COLO829 (cell line): ENCODE measurements at regions not wholly inside any gene's neighbourhood (a gene's known extent, or its start where the extent isn't known, plus 50 kb on each side); places are given as distances from the start of the nearest gene placed in this dataset.
"Not testable (repeated sequence)": the region's sequence is repeated elsewhere in the genome, so short reads cannot be mapped to it uniquely, and the experiment has no call there.

Experiments used
- DNase-seq: peaks from one replicate; pipeline ENCODE4 v3.0.0; 2012; ENCODE audit warnings: low spot score

DNA sequence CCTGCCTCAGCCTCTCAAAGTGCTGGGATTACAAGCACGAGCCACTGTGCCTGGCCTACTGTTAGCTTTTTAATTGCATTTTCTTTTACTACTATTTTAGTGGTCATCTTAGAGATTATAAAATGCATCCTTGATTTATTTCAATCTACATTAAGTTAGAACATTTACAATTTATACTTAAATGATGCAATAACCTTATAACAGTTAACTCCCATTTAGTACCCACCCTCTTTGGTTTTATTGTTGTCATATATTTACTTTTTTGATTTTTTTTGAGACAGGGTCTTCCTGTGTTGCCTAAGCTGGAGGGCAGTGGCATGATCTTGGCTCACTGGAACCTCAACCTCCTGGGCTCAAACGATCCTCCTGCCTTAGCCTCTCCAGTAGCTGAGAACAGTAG lies 77.3 kb downstream of the PPCDC start:
- no peak for DNase-seq

DNA sequence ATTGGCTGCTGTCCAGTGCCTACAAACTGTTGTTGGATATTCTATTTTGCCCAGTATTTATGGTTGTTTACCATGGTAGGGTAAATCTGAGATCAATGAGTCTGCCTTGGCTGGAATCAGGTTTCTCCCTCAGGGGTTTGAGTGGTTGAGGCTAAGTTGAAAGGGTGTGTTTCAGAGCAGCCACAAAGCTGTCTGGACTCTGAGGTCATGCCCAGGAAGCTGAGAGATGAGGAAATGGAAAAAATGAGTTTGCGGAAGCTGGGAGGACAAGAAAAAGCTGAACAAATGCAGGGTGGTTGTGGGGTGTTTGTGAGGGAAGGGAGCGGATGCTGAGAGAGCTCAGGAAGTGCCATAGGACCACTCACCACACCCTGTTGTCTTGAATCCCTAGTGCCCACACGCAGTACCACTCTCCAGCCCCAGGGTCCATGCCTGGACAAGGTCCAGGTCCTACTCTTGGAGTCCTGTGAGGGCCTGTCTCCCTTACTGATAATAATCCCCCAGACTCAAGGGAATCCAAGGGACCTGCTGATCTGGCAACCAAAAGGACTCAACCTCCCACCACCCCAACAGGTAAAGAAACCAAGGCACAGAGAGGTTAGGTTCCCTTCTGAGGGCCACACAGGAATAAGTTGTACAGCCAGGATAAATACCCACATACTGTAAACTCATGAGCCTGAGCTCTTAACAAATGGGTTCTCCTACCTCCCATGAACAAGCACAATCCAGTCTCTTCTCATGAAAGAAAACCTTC lies 81.6 kb downstream of the PPCDC start:
- DNase-seq, result peak; percentile 69

DNA sequence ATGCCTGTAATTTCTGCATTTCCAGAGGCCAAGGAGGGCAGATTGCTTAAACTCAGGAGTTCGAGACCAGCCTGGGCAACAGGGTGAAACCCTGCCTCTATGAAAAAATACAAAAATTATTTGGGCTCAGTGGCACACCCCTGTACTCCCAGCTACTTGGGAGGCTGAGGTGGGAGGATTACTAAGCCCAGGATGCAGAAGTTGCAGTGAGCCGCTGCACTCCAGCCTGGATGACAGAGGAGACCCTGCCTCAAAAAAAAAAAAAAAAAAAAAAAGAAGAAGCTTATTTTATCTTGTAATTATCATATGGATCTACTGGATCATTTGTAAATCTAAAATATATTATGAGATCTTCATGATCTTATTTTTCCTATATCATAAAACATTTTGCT lies 84.1 kb downstream of the PPCDC start:
- no peak for DNase-seq

DNA sequence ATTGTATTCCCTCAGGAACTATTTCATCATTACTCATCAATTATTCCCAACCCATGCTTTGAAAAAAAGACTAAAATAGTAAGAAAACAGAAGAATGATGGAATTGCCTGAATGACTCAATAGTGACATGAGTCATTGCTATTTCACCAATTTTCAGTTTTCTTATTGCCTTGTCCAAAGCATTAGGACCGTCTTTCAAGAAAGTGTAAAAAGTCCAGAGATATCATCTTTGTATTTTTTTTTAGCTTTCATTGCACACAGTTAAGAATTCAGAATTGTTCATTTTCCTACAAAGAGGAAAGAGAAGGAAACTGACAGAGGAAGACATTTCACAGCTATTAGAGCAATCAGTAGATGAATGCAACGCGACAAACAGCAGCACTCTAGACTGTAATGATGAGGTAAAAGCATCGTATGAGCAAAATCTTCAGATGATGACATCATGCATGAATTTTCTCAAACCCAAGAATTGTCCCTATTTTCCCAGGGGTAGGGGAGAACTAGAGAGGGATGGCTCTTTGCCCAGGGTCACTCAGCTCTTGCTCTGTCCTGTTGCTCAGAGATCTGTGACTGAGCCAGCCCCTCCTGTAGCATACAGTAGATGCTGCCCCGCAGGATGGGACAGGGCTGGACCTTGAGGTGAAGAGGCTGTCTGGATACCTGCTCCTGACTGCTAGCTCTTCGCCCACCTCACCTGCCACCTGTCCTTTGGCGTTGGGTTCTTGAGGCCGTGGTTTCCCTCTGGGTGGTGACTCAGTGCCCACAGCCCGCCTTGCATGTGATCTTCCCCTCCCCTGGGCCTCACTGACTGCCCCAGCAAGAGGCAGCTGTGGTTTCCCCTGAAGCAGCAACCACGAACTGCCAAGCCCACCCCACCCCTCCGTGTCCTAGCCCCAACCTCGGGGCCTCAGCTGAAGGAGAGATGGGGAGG lies 84.8 kb downstream of the PPCDC start:
- DNase-seq, result peak; percentile 57

DNA sequence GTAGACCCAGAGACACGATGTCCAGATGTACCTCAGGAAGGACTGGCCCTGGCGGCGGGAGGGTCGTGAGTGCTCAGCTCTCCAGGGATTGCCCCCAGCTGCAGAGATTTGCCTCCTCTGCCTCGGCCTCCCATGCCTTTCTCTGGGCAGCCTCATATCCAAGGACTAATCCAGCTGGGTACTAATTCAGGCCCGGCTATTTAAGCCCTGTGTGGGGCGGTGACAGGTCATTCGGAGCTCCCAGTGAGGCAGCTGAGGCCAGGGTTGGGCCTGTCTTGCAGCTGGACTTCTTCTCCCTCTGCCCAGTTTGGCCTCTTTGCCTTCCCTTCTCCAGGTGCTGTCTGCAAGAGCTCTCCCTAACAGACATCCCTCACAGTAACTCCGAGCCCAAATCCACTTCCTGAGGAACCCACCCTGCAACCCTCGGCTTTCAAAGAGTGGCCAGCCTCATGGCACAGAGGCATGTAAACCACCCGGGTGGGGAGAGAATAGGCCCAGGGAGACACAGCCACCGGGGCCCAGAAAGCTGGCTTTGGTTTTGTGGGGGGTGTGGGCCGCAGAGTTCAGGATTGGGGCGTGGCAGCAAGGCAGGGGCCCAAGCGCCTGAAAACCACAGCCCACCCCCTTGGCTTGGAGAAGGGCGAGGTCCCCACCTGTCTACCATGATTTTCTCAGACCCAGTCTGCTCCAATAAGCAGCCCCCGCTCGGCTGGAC lies 85.8 kb downstream of the PPCDC start:
- DNase-seq, result no peak

DNA sequence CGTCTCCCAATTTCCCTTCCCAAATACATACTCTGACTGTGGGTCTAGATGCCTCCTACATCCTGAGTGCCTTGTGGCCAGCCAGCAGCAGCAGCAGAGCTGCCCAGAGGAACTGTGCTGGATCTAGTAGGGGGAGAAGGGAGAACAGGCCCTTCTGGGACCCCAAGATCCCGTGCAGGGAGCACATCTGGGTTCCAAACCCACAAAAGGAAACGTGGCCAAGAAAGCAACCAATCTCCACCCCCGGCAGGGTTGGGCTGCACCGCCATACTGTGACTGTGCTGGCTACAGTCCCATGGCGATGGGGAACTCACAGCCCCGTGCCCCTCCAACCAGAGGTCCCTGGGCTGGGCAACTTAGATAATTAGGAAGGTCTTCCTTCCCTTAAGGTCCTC lies 86.3 kb downstream of the PPCDC start:
- DNase-seq, result no peak

DNA sequence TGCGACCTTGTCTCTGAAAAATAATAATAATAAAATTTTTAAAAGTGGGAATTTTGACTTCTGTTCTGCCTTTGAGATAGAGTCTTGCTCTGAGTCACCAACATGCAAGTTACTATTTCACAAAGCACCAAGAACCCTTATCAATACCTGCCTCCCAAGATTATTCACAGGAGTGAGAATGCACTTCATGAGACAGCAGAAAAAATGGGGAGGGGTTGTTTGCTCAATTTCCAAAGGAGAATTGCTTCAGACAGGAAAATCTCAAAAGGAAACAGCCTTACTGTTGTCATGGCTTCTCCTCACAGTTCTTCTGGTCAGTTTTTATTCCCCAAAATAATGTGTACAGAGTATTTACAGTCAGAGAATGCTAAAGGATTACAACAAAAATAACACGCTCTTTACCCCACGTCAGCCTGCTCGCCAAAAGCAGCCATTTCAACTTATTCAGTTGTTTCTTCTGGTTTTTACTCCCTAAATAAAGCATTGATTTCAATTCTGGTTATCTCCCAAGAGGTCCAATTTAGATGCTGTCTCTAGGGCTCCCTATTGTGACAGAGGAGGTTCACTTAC lies 89.0 kb downstream of the PPCDC start:
- no peak for DNase-seq

DNA sequence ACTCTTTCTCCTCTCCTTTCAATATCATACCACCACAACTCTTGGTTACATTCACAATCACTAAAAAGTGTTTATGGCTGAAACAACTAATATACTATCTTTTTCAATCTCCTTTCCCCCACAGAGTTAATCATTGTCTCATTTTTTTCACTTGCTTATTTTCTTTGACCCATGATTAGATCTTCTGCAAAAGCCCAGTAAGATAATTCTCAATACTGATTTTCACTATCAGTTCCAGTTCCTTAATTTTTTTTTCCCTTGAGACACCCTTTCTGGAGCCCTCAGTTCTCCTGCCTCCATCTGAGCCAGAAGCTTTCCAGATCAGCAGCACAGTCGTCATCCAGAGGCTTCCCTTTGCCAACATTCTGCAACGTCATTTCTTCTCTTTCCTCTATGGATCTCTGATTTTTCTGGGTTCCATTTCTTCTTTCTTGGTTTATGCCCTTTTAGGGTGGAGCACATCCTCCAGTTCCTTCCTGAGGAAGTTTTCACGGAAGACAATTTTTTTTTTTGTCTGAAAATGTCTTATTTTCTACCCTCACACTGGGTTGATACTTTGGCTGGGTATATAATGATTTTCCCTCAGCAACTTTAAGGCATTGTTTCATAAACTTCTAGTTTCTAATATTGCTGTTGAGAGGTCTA lies 88.7 kb upstream of the C15orf39 start:
- no peak for DNase-seq

DNA sequence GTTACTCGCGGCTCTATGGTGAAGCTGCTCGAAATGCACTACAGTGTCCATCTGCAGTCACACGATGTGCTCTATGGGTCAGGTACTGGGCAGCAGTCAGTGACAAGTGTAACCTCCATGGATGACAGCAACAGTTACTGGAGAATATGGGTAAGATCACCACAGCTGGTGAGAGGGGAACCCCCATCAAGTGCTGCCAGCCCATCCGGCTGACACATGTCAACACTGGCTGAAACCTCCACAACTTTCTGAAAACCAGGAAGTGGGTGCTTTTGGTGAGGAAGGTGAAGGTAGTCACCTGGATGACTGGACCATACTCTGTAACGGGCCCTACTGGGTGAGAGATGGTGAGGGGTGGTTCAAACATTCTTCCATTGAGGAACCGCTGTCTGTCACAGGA lies 87.4 kb upstream of the C15orf39 start:
- DNase-seq, result no peak

DNA sequence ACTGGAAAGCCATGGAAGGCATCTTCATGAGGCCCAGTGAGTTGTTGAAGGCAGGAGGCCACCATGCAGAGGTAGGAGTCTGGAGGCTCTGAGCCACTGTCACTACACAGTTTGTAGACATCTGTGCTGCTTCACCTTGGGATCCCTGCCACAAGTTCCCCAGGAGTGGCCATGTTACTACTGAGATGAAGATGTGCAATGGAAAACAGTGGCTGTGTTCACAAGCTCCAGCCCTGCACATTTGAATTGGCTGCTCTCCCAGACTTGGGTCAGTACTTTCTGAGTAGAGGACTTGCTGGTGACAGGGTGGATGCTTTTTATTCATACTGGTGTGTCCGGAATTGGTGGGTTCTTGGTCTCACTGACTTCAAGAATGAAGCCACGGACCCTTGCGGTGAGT lies 86.9 kb upstream of the C15orf39 start:
- no peak for DNase-seq

DNA sequence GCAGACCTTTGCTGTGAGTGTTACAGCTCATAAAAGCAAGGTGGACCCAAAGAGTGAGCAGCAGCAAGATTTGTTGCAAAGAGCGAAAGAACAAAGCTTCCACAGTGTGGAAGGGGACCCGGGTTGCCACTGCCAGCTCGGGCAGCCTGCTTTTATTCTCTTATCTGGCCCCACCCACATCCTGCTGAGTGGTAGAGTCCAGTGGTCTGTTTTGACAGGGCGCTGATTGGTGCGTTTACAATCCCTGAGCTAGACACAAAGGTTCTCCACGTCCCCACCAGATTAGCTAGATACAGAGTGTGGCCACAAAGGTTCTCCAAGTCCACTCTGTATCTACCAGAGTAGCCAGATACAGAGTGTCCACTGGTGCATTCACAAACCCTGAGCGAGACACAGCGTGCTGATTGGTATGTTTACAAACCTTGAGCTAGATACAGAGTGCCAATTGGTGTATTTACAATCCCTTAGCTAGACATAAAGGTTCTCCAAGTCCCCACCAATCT lies 86.2 kb upstream of the C15orf39 start:
- DNase-seq, result not testable (repeated sequence)

DNA sequence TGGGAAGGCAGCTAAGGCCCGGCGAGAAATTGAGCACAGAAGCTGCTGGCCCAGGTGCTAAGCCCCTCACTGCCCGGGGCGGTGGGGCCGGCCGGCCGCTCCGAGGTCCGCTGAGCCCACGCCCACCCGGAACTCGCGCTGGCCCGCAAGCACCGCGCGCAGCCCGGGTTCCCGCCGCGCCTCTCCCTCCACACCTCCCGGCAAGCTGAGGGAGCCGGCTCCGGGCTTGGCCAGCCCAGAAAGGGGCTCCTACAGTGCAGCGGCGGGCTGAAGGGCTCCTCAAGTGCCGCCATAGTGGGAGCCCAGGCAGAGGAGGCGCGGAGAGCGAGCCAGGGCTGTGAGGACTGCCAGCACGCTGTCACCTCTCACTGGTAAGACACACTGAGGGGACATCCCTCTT lies 85.5 kb upstream of the C15orf39 start:
- DNase-seq, result not testable (repeated sequence)

DNA sequence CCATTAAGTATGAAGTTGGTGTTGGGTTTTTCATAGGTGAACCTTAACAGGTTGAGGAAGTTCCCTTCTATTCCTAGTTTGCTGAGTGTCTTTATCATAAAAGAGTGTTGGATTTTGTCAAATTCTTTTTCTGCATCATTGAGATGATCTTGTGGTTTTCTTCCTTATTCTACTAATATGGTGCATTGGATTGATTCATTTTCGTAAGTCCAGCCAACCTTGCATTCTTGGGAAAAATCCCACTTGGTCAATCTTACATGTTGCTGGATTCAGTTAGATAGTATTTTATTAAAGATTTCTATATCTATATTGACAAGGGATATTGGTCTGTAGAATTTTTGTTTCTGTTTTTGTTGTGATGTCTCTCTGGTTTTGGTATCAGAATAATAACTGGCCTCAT lies 83.7 kb upstream of the C15orf39 start:
- DNase-seq, result no peak

DNA sequence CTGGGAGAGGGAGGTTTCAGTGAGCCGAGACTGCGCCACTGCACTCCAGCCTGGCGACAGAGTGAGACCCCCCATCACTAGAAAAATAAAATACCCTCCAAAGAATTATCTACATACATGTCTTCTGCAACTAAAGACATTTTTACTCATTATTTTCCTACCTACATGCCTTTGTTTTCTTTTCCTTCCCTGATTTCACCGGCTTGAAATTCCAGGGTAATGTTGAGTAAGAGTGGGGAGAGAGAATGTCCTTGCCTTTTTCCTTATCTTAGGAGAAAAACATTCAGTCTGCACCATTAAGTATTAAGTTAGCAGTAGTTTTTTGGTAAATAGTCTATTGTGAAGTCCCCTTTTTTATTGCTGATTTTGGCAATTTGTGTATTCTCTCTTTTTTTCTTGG lies 82.4 kb upstream of the C15orf39 start:
- DNase-seq, result not testable (repeated sequence)

DNA sequence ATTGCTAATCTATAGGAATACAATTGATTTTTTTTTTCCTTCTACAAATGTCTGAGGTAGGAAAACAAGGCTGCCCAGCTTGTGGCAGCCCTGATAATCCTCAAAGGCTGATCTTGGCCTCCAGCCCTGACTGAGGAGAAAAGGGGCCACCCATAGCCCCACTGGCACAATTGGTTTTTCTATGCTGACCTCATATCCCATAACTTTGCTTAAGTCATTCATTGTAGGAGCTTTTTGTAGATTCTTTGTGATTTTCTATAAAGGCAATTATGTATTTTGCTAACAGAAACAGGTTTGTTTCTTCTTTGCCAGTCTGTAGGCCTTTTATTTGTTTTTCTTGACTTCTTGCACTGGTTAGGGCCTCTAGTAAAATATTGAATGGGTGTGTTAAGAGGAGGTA lies 80.2 kb upstream of the C15orf39 start:
- DNase-seq, result no peak

DNA sequence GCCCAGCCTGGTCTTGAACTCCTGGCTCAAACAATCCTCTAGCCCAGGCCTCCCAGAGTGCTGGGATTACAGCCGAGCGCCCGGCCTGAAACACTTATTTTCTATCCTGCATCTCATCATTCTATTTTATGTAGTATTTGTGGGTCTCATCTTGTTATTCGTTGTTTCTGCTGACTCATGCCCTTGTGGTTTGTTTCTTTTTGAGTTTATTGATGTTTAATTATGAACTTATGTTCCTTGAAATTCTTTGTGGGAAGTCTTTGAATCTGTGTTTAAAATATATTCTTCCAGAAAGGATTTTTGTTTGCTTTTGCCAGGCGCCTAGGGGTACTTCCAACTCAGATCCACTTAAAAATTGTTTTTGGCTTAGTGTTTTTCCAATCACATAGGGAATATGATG lies 78.3 kb upstream of the C15orf39 start:
- peak; percentile 29 for DNase-seq

DNA sequence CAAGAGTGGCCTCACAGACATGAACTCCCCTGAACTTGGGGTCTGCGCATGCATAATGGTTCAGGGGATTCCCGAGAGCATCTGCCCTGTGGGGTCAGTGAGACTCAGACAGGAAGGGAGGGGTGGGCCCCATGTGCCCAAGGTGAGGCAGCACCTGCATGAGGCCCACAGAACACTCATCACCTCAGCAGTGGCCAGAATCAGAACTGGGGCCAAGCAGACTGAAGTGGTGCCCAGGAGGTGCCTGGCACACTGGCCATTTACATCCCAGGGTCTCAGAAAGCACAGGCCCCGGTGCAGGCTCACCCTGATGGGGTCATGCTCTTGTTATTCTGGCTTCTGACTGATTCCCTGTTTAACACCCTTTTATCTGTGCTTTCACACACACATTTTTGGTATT lies 77.4 kb upstream of the C15orf39 start:
- not testable (repeated sequence) for DNase-seq

DNA sequence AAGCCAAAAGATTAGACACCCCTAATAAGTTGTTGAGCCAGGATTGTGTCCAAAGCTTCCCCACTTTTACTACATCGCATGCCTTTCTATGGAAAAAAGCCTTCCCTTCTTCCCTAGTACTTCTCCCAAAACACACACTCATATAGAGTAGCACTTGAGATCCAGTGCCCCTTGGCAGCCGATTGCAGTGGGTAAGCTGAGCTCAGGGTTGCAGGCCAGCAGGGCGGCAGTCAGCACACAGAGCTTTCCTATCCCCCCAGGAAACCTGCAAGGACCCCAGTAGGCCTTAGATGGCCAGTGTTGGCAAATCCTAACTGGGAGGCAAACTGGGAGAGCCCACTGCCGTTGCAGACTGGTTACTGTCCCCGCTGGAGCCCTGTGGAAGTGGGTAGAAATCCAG lies 75.7 kb upstream of the C15orf39 start:
- no peak for DNase-seq

DNA sequence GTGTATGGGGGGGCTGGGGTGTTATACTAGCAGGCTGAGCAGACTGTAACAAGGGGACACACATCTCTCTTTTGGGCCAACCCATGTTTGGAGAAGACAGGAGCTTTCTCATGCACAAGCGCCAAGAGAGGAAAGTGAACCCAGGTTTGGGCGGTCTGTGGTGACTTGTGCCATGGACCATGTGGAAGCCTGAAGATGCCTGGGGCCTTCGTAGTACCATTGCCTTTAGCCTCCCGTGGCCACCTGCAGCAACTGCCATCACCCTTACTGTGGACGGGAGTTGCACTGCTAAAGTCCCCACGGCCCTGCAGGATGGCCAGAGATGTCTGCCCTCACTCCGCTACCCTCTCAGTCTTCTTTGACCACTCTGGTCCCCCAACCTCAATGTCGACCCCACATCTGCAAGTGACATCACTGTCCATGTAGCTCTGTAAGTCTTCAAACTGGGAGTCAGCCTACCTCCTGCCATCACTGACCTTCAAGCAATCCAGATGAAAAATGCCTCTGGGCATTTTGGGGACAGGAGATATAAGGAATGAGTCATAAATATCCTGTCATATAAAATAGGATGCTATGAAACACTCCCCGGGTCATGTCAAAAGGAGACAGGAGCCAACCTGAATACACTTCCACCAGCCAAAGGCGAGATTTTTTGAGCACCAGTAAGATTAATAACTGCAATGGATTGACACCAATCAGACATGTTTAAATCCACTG lies 74.7 kb upstream of the C15orf39 start:
- no peak for DNase-seq

DNA sequence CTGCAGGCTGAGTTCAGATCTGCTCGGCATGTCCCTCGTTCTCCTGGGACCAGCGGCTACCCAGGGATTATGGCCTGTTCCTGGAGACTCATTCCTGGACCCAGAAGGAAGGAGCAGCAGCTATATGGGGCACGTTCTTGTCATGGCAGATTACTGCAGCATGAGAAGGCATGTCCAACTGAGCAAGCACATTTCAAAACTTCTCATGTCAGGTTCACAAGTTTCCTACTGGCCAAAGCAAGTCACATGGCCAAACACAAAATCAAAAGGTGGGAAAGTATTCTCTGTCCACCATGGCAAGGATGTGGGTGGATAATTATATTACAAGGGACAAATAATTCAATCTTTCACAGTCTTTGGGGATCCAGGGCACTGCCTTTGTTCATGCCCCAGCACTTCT lies 71.9 kb upstream of the C15orf39 start:
- no peak for DNase-seq

DNA sequence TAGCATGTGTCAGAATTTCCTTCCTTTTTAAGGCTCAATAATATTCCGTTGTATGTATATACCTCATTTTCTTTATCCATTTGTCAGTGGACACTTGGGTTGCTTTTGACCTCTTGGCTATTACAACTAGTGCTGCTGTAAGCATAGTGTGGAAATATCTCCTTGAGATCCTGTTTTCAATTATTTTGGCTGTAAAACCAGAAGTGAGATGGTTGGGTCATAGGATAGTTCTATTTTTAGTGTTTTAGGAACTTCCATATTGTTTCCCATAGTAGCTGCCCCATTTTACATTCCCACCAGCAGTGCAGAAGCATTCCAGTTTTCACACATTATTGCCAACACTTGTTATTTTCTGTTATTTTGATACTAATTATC lies 70.4 kb upstream of the C15orf39 start:
- no peak for DNase-seq
